ENCODE measurements at regions not wholly inside any gene's neighbourhood (a gene's known extent, or its start where the extent isn't known, plus 50 kb on each side); places are given as distances from the start of the nearest gene placed in this dataset.

DNA sequence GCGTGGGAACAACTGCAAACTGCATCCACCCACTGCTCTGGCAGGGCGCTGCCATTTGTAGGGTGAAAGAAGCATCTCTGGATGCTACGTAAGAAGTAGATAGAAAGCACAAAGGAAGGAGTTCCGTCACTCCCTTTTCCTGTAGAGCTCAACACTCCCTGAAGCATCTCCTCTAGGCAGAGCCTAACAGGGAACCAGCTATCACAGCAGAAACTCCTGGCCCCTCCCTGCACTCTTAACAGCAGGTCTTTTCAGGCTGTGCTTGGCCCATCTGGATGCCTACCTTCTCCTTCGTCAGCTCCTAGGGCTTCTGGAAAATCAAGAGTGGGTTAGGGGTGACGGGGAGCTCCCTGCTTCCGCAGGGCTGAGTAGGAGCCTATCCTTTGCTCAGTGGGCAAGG is 112.9 kb upstream of the TLL1 start:
- no peak for TF ChIP-seq ZFX (IDR thresholded peaks at IDR 0.05)
- TF ChIP-seq, protein P1, sequence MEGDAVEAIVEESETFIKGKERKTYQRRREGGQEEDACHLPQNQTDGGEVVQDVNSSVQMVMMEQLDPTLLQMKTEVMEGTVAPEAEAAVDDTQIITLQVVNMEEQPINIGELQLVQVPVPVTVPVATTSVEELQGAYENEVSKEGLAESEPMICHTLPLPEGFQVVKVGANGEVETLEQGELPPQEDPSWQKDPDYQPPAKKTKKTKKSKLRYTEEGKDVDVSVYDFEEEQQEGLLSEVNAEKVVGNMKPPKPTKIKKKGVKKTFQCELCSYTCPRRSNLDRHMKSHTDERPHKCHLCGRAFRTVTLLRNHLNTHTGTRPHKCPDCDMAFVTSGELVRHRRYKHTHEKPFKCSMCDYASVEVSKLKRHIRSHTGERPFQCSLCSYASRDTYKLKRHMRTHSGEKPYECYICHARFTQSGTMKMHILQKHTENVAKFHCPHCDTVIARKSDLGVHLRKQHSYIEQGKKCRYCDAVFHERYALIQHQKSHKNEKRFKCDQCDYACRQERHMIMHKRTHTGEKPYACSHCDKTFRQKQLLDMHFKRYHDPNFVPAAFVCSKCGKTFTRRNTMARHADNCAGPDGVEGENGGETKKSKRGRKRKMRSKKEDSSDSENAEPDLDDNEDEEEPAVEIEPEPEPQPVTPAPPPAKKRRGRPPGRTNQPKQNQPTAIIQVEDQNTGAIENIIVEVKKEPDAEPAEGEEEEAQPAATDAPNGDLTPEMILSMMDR (conservative IDR thresholded peaks at IDR 0.05): no peak

DNA sequence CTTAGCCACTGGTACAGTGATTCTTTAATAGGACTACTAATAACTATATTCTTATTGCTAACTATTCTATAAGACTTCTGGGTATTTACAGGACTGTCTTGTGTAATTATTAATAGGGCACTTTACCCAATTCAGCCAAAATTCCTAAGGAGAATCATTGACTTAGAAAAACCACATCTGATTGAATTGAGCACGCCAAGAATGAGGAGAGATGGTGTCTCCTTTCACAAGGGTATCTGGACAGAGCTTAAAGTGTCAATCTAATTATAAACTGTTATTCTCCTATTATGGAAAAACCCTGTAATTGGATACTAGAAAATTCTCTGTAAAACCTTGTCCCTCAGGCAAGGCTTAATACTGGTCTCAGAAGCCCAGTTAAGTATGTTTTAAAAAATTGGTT is 111.1 kb upstream of the TLL1 start:
- TF ChIP-seq, protein P1 (conservative IDR thresholded peaks at IDR 0.05): no peak
- no peak for TF ChIP-seq ZFX (IDR thresholded peaks at IDR 0.05)
- H3K27ac ChIP-seq: no peak overlapping the region

More for the DNA sequence above, 112.9 kb upstream of the TLL1 start:
- H3K27ac ChIP-seq: no peak overlapping the region

DNA sequence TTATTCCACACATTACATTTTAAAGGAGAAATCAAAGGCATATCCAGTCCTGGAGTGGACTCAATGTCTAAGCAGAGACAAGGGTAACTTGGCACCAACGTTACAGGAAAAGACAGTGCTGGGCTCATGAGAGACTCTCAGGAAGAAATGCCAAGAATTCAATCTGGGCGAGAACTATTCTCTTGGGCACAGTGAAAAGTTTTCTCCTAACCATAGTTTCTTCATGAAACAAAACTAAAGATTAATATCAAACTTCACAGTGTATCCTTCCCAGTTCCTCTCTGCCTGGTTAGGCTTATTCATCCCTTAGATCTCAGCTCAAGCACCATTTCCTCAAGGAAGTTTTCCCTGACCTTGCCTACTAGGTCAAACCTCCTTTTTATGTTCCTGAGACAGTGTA is 109.4 kb upstream of the TLL1 start:
- TF ChIP-seq ZFX (IDR thresholded peaks at IDR 0.05): no peak
- TF ChIP-seq, protein P1 (conservative IDR thresholded peaks at IDR 0.05): no peak
- no peak overlapping the region for H3K27ac ChIP-seq

DNA sequence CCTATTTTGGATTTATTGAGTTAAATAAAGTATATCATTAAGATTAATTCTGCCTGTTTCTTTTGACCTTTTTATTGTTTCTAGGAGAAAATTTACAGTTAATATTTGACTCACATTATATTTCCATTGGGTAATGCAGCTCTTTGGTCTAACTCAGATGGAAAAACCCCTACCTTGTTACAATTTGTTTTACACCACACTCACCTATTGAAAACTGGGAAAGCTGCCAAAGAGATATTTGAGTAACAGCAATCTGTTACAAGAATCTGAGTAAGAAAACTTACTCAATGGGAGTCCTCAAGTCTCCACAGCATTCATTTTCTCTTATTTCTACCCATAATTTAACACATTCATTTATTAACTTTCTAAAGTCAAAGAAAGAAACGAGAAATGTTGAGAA is 108.0 kb upstream of the TLL1 start:
- no peak overlapping the region for H3K27ac ChIP-seq
- TF ChIP-seq, protein P1 (conservative IDR thresholded peaks at IDR 0.05): no peak
- TF ChIP-seq ZFX (IDR thresholded peaks at IDR 0.05): no peak

DNA sequence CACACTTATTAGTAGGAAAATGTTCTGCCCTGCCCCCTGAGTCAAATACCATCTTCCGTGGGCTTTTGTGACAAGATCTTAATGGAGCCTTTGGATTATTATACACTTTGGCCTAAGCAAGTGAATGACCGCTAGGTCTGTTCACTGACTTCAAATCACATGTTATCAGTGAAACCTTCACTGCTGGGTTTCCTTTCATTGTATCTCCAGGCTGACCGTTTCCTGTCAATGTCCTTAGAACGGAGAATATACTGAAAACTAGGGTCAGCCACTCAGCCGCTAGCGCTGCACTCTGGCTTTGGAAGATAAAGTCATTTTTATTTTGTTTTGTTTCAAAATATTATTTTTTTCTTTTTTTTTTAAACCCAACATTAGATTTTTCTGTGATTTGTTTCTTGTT is 107.0 kb upstream of the TLL1 start:
- H3K27ac ChIP-seq: no peak overlapping the region
- no peak for TF ChIP-seq ZFX (IDR thresholded peaks at IDR 0.05)
- TF ChIP-seq, protein P1 (conservative IDR thresholded peaks at IDR 0.05): no peak

DNA sequence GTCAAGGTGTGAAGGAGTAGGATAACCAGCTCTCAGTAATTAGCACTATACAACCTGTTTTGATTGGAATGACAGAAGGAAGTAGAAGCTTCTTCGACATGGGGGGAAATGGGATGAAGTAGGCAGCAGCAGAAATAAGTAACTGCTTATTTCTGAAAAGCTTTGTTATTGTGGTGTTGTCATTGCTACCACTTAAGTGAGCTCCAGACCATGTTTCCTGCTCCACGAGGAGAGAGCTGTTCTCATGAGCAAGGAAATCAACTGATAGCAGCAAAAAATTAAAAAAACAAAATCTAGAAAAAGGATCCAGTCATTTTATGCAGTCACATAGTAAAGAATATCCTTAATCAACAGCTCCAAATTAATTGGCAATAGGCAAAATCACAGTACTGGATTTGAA is 106.1 kb upstream of the TLL1 start:
- no peak overlapping the region for H3K27ac ChIP-seq
- TF ChIP-seq, protein P1 (conservative IDR thresholded peaks at IDR 0.05): no peak
- TF ChIP-seq ZFX (IDR thresholded peaks at IDR 0.05): no peak

DNA sequence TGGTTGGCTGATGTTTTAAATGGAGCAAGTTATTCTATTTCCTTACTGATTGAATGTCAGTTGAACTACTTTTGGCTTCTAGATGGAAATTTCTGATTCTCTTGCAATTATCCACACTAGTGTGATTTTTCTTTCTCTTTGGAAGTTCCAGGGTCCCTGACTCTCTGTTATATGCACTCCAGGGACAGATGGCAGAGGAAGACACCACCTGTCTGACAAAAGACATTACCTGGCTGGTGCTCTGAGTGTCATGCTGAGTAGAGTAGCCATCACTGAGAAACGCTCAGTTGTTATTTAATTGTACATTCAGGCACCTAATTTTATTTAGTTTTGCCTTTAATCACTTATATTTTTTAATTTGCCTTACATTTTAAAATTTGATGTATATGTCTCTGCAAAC is 105.4 kb upstream of the TLL1 start:
- TF ChIP-seq ZFX (IDR thresholded peaks at IDR 0.05): no peak
- TF ChIP-seq, protein P1 (conservative IDR thresholded peaks at IDR 0.05): no peak
- no peak overlapping the region for H3K27ac ChIP-seq
